Prostate gland (tissue), 2 donors: ENCODE measurements at regions not wholly inside any gene's neighbourhood (a gene's known extent, or its start where the extent isn't known, plus 50 kb on each side); places are given as distances from the start of the nearest gene placed in this dataset.

Experiments used
- DNase-seq: peaks from one replicate; pipeline ENCODE4 v3.0.0-alpha.2; 2019; ENCODE audit warnings: low spot score
- H3K27ac ChIP-seq, 2 donors: fragments of 200-600 bp; sonication (generic); 2 replicates each; pipeline ENCODE4 v1.5.1; 2017 to 2019
- H3K27me3 ChIP-seq: fragments of 200-600 bp; sonication (generic); replicated peaks from 2 replicates; pipeline ENCODE4 v1.5.1; 2019; ENCODE audit not compliant: insufficient read depth
- H3K36me3 ChIP-seq, 2 donors: fragments of 200-600 bp; sonication (generic); 1 replicate in 1 of 2; 2 replicates in 1 of 2; pipeline versions ENCODE4 v1.5.1 to v1.8.1; 2017 to 2019
- H3K4me1 ChIP-seq: fragments of 200-600 bp; sonication (generic); replicated peaks from 2 replicates; pipeline ENCODE4 v1.5.1; 2019
- H3K4me3 ChIP-seq, 2 donors: fragments of 200-600 bp; sonication (generic); 2 replicates each; pipeline ENCODE4 v1.5.1; 2017 to 2019
- H3K9me3 ChIP-seq: fragments of 200-600 bp; sonication (generic); 2 replicates; pipeline ENCODE4 v1.5.1; 2017
- CTCF ChIP-seq, 4 experiments: fragments of 200-600 bp in 2 of 4; fragments of 450-650 bp in 2 of 4; sonication (generic) in 2 of 4; IDR thresholded peaks; 1 replicate in 3 of 4; 2 replicates in 1 of 4; pipeline ENCODE4 v1.5.1; 2016 to 2019; ENCODE audit warnings: antibody characterized with exemption in 4 of 4, mild to moderate bottlenecking in 2 of 4, moderate library complexity in 2 of 4
- POLR2A ChIP-seq: fragments of 450-650 bp; IDR thresholded peaks from one replicate; pipeline ENCODE4 v1.6.1; 2016; ENCODE audit warnings: antibody characterized with exemption, mild to moderate bottlenecking
- POLR2AphosphoS5 ChIP-seq: sonication (generic); formaldehyde crosslinking; IDR thresholded peaks from one replicate; pipeline ENCODE4 v1.6.1; 2017; ENCODE audit warnings: antibody characterized with exemption
- WGBS: methylation state at CpG from one replicate; pipeline ENCODE4 v1.1.5; 2018; 5-methylcytosine and 5-hydroxymethylcytosine counted together
- intact Hi-C: fragments of 100-400 bp; cut with DNase I; formaldehyde crosslinking; loops from one replicate; pipeline ENCODE4 v1.14.2; 2022

GRCh38 chr1:87650306-87650705 is 321.6 kb downstream of the LMO4 start:
- 74% methylated on average over 5 of the region's 5 CpGs for WGBS

GRCh38 chr1:87652176-87652575 is 323.5 kb downstream of the LMO4 start:
- TF ChIP-seq POLR2A (no peak), CTCF (IDR thresholded peaks at IDR 0.05) (no peak), POLR2AphosphoS5 (no peak)
- Histone ChIP-seq H3K27ac (no peak overlapping the region), H3K4me1 (no peaks in the 10 kb centered on the region), H3K27me3 (no peaks in the 10 kb centered on the region), H3K36me3 (no peaks in the 10 kb centered on the region), H3K4me3 (no peak overlapping the region), H3K9me3 (no peaks in the 10 kb centered on the region)
- WGBS, result 88% methylated on average over 3 of the region's 3 CpGs
- no peak for DNase-seq
- intact Hi-C loops, result no loop called here

More at GRCh38 chr1:87650306-87650705, 321.6 kb downstream of the LMO4 start:
- Histone ChIP-seq H3K36me3 (no peaks in the 10 kb centered on the region), H3K27me3 (no peaks in the 10 kb centered on the region), H3K4me3 (no peak overlapping the region), H3K9me3 (no peaks in the 10 kb centered on the region), H3K4me1 (no peaks in the 10 kb centered on the region), H3K27ac (no peak overlapping the region)
- no peak for DNase-seq
- intact Hi-C loops, result no loop called here
- TF ChIP-seq POLR2A (no peak), POLR2AphosphoS5 (no peak), CTCF (IDR thresholded peaks at IDR 0.05) (no peak)

GRCh38 chr1:87665151-87665550 is 336.5 kb downstream of the LMO4 start:
- no peak for DNase-seq
- Histone ChIP-seq H3K9me3 (no peaks in the 10 kb centered on the region), H3K4me1 (no peaks in the 10 kb centered on the region), H3K27ac (no peak overlapping the region), H3K27me3 (no peaks in the 10 kb centered on the region), H3K36me3 (no peaks in the 10 kb centered on the region), H3K4me3 (no peak overlapping the region)
- TF ChIP-seq POLR2A, result no peak
- no peak for TF ChIP-seq POLR2AphosphoS5
- TF ChIP-seq CTCF (IDR thresholded peaks at IDR 0.05), result no peak
- intact Hi-C loops, result no loop called here
- 94% methylated on average over 2 of the region's 2 CpGs for WGBS

- Histone ChIP-seq H3K27ac (no peak overlapping the region), H3K4me3 (no peak overlapping the region), H3K4me1 (no peaks in the 10 kb centered on the region), H3K27me3 (no peaks in the 10 kb centered on the region), H3K9me3 (no peaks in the 10 kb centered on the region), H3K36me3 (no peaks in the 10 kb centered on the region)
- TF ChIP-seq CTCF (IDR thresholded peaks at IDR 0.05) (no peak), POLR2AphosphoS5 (no peak), POLR2A (no peak)
- 91% methylated on average over 2 of the region's 2 CpGs for WGBS
- no peak for DNase-seq
- intact Hi-C loops, result no loop called here
Observed at GRCh38 chr1:87666681-87667080, 338.0 kb downstream of the LMO4 start.

- no peaks in the 10 kb centered on the region for H3K4me1 ChIP-seq
- no peak overlapping the region for H3K27ac ChIP-seq
- DNase-seq, result no peak
- no peak overlapping the region for H3K4me3 ChIP-seq
- no peaks in the 10 kb centered on the region for H3K36me3 ChIP-seq
- H3K9me3 ChIP-seq, result no peaks in the 10 kb centered on the region
- intact Hi-C loops, result no loop called here
- H3K27me3 ChIP-seq, result no peaks in the 10 kb centered on the region
- WGBS, result 79% methylated on average over 1 of the region's 1 CpG
- TF ChIP-seq POLR2A, result no peak
- no peak for TF ChIP-seq CTCF (IDR thresholded peaks at IDR 0.05)
- TF ChIP-seq POLR2AphosphoS5, result no peak
Observed at GRCh38 chr1:87669674-87670073, 341.0 kb downstream of the LMO4 start.
